Ramos (cell line): ENCODE measurements at regions not wholly inside any gene's neighbourhood (a gene's known extent, or its start where the extent isn't known, plus 50 kb on each side); places are given as distances from the start of the nearest gene placed in this dataset.

Experiments used
- in situ Hi-C: fragments of 300-500 bp; cut with MboI; formaldehyde crosslinking; loops from one replicate; pipeline ENCODE4 v1.14.3; 2022; ENCODE audit warnings: low sequenced_read_pairs; ENCODE audit not compliant: unreplicated experiment

DNA sequence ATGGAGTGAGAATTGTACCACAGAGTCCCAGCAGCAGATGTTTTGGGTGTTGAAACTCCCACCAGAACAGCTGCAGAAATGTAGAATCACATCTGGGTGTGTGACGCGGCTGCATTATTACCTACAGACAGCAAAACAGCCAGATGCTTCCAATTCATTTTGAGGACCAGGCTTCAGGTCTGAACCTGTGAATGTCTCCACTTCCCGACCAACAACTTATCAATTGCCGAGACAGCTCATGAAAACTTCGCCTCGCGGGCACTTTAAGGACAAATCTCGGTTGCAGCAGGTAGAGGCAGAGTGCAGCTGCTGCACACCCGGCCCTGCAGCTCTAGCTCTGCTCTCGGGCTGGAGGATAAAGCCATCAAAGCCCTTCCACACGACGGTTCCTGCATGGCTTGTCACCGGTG, 202.0 kb downstream of the HRH4 start:
- in situ Hi-C loops, result loop anchor here (10.0 kb wide), 1 partner anchor 58 kb away; no protein-coding TSS in a partner anchor

DNA sequence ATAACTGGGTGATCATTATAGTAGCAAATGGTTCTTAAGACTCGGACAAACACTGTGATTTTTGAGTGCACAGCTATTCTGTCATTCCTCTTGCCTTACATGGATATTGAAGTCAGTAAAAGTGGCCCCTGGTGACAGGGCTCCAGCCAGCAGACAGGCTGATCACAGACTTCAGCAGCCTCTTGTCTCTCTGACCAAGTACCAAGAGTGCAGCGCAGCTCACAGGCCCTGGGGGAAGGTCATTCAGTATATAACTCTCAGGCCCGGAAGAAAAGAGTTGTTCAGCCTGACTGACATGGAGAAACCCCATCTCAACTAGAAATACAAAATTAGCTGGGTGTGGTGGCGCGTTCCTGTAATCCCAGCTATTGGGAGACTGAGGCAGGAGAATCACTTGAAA, 202.6 kb downstream of the HRH4 start:
- in situ Hi-C loops, result loop anchor here (10.0 kb wide), 1 partner anchor 58 kb away; no protein-coding TSS in a partner anchor

DNA sequence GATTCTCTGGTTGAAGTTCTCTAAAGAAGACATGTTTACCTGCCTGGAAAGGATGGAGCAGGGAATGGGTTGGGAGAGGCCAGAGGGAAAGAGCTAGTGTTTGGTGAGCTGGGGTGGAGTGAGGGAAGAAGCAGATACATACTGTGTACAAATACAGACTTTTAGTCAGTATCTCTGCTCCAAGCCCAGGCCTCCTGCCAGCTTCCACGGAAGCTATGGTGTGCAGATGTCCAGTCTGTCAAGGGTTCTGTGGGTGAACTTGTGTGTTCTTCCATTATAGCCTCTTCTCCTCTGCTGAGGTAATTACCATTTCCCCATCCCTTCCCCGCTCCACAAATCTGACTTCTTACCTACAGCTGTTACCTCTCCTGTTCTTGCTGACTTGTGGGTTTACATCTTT, 208.6 kb downstream of the HRH4 start:
- in situ Hi-C loops, result loop anchor here (10.0 kb wide), 1 partner anchor 64 kb away; no protein-coding TSS in a partner anchor

DNA sequence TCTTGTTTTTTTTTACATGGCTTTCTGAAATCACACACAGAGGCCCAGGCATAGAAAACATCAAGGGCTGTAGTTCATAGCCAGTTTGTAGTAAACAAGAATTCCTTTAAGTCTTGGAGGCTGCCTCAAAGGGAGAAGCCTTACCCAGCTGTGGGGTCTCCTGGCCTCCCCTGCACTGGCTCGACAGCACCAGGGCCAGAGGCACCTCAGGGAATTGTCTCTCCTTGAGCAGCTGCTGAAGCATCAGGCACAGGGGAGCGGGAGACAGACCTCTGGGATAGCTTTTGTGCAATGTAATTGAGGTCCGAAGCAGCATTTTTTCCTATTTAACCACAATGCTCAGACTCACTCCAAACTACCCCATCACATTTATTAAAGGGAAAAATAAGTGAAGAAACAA, 209.1 kb downstream of the HRH4 start:
- in situ Hi-C loops, result loop anchor here (10.0 kb wide), 1 partner anchor 65 kb away; no protein-coding TSS in a partner anchor

DNA sequence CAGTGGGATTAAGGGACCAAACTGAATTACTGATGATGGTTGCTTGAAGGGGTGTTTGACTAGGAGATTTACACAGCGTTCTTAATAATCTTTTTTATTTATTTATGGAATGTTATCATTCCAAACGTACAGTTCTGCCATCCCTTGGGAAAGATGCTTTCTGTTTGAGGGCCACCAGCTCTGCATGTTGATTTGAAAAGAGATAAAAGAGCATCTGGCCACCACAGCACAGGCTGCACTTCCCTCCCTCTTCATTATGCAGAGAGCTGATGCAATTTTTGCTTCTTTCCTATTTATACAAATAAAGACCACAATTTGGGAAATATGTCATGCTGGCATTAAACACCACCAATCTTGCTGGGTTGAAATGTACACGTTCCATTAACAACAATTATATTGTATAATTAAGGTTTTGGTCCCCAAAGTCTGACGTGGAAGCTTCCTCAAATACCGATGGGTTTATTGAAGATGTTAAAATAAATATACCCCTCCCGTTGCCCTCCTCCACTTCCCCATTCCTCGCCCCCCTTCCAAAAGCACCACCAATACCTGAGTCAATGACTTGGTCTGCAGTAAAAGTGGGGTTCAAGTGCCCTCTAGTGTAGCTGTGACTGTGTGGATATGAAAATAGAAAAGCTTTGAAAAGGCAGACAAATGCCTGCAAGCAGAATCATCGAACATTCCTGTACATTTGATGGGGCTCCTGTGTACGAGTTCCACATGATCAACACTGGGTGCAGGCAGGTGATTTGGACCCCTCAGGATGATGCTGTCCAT, 211.9 kb downstream of the HRH4 start:
- in situ Hi-C loops, result no loop called here

DNA sequence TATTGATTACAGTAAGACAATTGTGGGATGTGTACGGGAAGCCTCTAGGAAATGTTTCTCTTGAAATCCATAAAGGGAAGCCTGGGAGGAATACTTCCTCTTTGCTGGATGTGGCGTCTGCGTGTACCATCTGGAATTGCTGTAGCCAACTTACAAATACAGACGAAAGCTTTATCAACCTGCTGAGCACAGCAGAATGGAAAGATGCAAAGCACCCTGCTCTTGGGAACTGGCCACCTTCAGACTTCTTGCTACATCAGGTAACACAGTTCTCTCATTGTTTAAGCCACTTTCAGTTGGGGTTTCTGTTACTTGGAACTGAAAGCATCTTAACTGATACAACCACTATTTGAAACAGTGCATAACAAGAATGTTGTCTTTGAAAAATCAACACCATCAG, 213.8 kb downstream of the HRH4 start:
- in situ Hi-C loops, result no loop called here

DNA sequence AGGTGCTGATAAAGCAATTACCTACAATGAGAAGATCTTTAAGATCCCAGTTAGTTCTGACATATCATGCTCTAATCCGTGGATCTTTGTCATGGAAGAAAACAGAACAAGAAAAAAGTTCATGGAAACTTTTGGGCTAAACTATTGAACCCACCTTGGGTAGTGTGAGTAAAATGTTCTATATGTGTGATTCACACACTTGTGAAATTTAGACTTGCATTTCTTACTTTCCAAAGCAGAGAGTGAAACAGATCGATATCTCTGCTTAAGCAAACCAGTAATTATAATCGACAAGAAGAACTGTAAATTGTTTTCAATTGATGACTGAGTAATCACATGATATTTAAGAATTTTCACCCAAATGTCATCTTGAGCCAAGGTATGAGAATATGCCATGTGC, 214.2 kb downstream of the HRH4 start:
- in situ Hi-C loops, result no loop called here

DNA sequence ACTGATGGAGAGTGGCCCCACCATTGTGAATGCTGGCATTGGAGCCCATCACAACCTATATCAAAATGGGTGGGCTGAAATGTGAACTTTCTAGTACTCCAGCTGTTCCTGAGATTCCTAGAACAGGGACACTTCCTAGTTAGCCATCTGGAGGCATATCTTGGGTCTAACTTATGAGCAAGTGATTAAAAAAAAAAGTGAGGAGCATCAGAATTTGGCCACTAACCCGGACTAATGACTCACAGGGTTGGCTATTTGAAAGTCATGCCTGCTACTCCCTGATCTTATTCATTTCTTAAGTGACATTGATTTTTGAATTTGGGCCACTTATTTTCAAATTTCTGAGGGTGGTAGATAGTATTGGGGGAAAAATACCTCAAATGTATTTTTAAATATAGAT, 216.6 kb downstream of the HRH4 start:
- in situ Hi-C loops, result no loop called here

DNA sequence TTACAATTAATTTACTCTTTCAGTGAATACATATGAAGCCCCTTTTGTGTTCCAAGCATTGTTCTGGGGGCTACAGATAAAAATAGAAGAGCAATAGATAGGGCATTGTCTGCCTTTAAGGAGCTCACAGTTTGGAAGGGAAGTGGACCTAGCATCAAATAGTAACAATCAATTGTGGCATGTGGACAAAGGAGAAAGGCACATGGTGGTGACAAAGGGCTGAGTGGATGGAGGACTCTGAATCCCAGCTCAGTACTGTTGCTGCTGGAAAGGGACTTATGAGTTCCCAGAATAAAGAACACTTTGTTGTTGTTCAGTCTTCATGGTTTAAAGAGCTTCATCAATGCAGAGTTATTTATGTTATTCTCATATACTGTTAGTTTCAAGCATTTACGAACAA, 217.7 kb downstream of the HRH4 start:
- in situ Hi-C loops, result no loop called here

DNA sequence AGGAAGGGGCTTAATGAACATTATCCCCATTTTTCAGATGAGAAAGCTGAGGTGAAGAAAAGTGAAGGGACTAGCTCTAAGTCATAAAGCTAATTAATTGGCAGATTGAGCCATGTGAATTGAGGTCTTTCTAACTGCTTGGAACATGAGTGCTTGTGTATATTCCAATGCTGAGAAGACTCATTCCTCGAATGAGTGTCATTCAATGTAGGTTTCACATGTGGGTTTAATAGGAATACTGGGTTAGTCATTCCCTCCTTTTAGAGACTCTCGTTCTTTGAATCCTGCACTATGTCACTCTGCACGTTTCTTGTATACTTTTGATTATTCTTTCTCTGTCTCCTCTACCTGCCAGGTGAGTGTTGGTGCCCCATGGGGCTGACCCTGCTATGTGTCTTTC, 218.2 kb downstream of the HRH4 start:
- in situ Hi-C loops, result no loop called here

DNA sequence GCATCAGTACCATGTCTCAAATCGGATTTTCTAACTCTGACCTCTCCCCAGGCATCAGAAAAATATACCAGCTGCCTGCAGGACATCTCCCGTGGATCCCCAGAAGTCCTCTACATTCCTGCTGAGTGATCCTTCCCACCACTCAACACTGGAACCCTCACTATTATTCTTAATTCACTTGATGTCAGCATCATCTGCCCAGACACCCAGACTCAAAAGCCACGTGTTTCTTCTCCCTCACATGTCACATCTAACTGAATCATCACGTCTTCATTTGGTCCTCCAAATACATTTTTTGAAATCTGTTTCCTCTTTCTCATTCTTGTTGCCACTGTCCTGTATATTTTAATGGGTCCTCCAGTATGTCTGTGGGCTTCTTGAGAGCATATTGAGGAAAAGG, 218.6 kb downstream of the HRH4 start:
- in situ Hi-C loops, result no loop called here

DNA sequence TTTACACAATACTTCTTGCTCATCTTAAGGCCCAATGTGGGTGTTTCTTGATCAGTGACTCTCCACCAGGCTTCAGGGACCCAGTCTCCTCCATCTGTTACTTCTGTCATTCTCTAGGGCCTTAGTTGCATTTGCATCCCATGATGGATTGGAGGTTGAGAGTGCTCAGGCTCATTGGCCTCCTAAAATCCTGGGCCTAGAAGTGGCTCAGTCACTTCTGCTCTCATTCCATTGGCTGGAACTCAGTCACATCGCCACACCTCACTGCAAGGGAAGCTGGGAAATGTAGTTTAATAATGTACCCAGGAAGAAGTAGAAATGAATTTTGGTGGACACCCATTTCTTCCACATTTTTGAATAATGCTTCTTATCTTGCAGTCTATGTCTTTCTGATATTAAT, 223.5 kb downstream of the HRH4 start:
- in situ Hi-C loops, result no loop called here

DNA sequence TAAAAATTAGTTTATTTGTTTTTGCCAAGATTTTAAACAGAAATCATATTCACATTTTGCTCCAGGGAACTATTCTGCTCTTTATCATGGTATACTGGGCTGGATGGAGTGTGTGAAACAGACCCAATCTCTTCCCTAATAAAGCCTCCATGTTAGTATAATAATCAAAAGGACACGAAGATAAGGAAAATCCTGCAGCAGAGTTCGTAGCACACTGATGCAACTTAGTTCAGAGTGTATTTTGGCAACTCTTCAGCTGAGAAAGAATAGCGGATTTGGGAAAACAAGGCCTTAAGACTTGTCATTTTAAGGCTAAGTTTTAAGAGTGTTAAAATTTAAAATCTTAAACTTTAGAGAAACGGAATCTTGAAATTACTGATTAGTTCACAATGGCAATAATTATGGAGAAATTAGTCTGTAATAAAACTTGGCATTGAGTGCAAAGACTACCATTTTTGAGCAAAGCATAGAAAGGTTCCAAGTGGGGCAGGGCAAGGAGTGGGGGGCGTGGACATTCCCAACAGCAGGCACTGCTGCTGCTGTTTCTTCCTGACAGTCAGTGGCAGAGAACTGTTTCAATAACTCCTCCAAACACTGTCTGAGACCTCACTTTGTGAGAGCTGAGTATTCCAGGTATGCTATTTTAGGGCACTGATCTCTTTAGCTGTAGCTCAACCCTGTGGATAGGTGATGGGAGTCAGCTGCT, 225.0 kb downstream of the HRH4 start:
- in situ Hi-C loops, result no loop called here

DNA sequence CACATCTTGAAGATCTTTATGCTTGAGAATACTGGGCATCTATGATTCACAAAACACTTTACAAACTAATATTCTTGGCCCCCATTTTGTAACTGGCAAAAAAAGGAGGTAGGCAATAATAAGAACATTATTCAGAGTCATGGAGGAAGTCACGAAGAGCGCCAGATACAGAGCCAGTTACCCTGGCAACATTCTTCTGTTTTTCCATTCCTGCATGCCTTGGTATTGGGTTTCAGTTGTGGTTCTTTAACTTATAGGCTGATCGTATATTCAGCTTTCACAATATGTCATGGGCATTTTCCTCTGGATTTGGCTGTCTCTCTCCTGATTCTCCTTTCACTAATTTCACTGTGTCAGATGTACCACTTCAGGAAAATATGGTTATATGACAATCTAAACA, 234.7 kb downstream of the HRH4 start:
- in situ Hi-C loops, result no loop called here

DNA sequence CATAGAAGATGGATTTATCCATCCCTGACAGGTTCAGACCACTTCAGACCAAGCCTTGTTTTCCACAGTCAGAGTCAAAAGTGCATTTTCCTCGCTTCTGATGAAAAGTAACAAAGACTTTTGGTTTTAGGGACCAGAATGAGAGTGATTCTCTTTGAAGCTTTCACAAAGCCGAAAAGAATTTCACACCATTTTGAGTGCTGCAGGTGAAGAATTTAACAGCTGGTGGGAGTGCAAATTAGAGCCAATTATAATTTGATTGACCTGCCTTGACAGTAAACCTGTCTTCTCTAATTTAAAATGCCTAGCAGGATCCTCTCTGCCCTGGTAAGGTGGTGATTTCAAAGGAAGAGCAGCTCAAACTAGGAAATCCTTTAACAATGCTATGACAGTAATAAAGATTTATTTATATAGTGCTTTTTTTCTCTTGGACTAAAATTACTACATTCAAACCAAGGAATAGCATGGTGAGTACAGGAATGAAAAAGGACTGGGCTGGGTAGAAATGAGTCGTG, 241.6 kb downstream of the HRH4 start:
- in situ Hi-C loops, result no loop called here

DNA sequence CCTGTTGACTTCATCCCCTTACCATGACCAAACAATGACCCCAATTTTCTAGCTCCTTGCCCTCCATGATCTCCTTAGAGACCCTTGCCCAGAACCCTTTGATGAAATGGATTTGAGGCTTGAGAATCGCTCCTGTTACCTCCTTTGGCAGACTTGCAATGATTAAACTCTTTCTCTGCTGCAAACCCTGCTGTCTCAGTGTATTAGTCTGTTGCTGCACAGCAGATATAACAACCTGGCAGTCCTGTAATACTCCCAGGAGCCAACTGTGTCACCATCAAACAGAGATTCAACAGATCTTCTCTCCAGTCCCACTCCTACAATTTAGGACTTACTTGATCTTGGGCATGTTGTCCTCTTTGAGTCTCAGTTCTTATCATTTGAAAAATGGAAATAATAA, 242.9 kb downstream of the HRH4 start:
- in situ Hi-C loops, result no loop called here

DNA sequence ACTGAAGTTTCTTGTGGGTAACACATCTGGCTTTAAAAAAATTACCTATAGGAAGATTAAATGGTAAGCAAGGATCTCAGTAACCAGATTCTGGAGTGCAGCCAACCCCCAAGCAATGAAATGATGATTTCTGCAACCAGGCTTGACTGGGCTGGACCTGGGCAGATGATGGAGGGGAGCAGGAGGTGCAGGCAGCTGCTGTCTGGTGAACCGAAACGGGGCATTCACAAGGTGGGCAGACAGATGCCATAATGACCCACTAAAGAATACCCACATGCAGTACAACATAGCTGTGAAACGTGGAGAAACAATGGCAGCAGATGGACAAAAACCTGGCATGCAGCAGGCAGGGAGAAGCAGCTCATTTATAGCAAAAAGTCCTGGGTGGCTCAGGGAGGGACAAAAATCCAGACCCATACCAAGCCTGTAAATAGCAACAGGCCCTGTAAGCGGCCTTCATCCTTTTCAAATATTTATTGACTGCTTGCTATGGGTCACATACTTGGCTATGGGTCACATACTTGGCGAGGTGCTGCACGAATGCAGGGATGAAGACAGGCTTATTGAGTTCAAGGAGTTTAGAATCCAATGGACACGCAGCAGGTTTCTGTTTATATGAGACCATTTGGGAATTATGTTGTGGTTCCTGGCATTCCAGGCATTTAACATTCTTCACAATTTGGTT, 244.7 kb downstream of the HRH4 start:
- in situ Hi-C loops, result no loop called here

DNA sequence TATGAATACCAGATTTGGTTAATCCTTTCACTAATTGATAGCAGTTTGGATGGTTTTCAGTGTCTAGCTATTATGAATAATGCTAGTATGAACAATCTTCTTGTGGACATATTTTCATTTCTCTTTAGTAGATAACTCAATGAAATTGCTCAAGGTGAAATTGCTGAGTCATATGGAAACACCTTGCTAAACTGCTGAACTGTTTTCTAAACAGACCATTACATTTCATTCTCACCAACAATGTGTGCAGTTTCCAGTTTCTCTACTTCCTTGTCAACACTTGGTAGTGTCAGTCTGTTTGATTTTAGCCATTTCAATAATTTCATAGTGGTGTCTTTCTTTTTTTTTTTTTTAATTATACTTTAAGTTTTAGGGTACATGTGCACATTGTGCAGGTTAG, 250.0 kb downstream of the HRH4 start:
- in situ Hi-C loops, result no loop called here

DNA sequence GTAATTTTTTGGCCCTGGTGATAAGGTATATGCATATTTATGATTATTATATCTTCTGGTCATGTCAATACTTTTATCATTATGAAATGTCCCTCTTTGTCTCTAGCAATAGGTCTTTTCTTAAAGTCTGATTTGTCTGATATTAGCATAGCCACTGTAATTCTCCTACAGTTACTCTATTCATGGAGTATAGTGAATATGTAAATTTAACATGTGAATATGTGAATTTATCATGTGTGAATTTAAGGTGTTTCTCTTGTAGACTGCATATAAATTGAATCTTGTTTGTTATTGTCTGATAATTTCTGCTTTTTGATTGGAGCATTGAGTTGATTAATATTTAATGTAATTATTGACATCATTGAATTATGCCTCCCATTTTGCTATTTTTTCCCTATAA, 259.4 kb downstream of the HRH4 start:
- in situ Hi-C loops, result loop anchor here (10.0 kb wide), 1 partner anchor 225 kb away; no protein-coding TSS in a partner anchor

DNA sequence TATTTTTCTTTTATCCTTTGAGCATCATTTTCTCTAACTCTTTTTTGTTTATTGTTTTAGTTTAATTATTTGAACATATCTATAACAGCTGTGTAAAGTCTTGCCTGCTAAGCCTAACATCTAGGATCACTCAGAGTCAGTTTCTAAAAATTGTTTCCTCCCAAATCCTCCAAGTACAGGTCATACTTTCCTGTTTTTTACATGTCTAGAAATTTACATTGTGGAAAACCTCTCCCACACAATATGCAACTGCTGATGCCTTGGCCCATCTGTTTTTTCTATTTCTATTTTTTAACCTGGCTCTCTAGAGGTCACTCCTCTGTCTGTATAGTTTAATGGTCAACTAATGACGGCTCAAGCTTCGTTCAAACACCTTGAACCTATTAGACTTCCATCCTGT, 261.0 kb downstream of the HRH4 start:
- in situ Hi-C loops, result loop anchor here (10.0 kb wide), 1 partner anchor 227 kb away; no protein-coding TSS in a partner anchor
